GM08714 (cell line): ENCODE measurements at regions not wholly inside any gene's neighbourhood (a gene's known extent, or its start where the extent isn't known, plus 50 kb on each side); places are given as distances from the start of the nearest gene placed in this dataset.

ENCODE experiments used
- H3K4me3 ChIP-seq: fragments of 200-500 bp; sonication (Bioruptor generic); 2 replicates; pipeline ENCODE4 v1.5.1; 2014; ENCODE audit warnings: mild to moderate bottlenecking, low read length, inconsistent platforms
- ZNF274 ChIP-seq: IDR thresholded peaks from 2 replicates; pipeline ENCODE4 v1.6.1; 2012; ENCODE audit warnings: mild to moderate bottlenecking, low read depth, low read length

- no peak for TF ChIP-seq ZNF274
- H3K4me3 ChIP-seq = no peak overlapping the region
Observed at GRCh38 chr22:49429066-49429465, 398.6 kb downstream of the BRD1 start.

DNA sequence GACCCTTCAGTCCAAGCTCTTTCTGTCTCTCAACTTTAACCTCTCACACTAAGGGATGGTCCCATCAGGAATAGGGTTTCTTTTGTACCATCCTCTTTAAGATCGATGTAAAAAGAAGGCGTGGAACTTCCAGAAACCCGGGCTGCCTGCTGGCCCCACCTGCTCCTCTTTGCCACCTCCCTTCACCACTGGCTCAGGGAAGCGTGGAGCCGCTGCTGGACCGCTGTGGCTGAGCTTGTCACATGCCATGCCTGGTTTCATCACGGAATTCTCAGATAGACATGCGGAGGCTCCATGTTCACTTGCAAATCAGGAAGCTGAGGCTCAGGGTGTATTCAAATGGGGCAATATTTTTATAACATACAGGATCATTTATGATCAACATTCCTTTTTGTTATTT is 399.7 kb downstream of the BRD1 start:
- H3K4me3 ChIP-seq = no peak overlapping the region
- no peak for TF ChIP-seq ZNF274

- H3K4me3 ChIP-seq = no peak overlapping the region
- no peak for TF ChIP-seq ZNF274
Observed at GRCh38 chr22:49427341-49427740, 400.3 kb downstream of the BRD1 start.

DNA sequence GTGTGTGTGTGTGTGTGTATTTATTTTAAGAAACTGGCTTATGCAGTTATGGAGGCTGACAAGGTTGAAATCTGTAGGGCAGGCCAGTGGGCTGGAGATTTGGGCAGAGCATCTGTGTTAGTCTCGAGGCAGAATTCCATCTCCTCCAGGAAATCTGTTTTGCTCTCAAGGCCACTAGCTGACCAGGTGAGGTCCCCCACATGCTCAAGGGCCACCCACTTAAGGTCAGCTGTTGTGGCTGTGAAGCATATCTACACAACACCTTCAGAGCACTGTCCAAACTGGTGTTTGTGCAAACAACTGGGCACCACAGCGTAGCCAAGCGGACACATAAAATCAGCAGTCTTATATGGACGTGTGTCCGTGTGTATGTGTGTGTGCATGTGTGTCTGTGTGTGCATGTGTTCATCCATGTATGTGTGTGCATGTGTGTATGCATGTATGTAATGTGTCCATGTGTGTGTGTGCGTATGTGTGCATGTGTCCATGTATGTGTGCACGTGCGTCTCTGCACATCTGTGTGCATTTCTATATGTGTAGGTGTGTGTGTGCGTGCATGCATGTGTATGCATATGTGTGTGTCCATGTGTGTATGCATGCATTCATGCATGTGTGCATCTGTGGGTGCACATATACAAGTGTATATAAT is 400.9 kb downstream of the BRD1 start:
- H3K4me3 ChIP-seq = no peak overlapping the region
- TF ChIP-seq ZNF274 = no peak

GRCh38 chr22:49426098-49426497 is 401.6 kb downstream of the BRD1 start:
- no peak overlapping the region for H3K4me3 ChIP-seq
- no peak for TF ChIP-seq ZNF274

- no peak overlapping the region for H3K4me3 ChIP-seq
- TF ChIP-seq ZNF274 = no peak
Observed at GRCh38 chr22:49425356-49425755, 402.3 kb downstream of the BRD1 start.

DNA sequence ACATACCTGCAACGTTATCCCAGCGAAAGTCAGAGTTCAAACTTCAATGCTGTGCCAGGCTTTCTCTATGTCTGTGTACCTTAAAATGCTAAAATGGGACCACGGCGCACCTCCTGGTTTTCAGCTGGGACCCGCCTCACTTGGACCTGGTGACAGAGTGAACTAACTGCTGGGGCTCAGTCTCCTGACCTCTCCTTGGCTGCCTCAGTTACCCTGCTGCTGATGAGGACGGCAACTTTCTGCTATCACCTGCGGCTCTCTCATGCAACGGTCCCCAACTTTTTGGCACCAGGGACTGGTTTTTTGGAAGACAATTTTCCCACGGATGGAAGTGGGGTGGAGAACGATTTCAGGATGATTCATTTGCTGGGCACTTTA is 402.8 kb downstream of the BRD1 start:
- TF ChIP-seq ZNF274 = no peak
- no peak overlapping the region for H3K4me3 ChIP-seq

DNA sequence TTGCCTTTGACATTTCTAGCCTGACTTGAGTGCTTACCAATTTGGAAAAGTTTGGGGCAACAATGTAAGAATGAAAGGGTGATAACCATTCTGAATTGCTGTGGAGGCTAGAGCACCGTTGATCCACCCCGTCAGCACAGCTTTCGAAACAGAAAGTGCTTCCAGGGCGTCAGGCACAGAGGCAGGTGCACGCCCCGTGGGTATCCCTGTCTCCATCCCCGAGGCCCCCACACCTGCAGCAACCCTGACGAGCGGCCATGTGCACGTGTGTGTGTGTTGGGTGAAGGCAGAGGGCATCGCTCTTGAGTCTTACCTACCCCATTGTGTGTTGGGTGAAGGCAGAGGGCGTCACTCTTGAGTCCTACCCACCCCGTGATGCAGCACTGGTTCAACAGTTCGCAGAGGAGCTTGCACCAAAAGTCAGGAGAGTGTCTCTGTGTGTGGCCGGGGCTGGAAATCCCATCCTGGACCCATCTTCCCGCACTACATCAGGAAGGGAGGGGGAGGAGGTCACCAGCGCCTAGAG is 404.5 kb downstream of the BRD1 start:
- no peak overlapping the region for H3K4me3 ChIP-seq
- TF ChIP-seq ZNF274 = no peak

GRCh38 chr22:49422701-49423100 is 405.0 kb downstream of the BRD1 start:
- no peak overlapping the region for H3K4me3 ChIP-seq
- TF ChIP-seq ZNF274 = no peak

GRCh38 chr22:49420651-49421050 is 407.0 kb downstream of the BRD1 start:
- no peak for TF ChIP-seq ZNF274
- H3K4me3 ChIP-seq = no peak overlapping the region

- TF ChIP-seq ZNF274 = no peak
- no peak overlapping the region for H3K4me3 ChIP-seq
Observed at GRCh38 chr22:49419661-49420060, 408.0 kb downstream of the BRD1 start.

DNA sequence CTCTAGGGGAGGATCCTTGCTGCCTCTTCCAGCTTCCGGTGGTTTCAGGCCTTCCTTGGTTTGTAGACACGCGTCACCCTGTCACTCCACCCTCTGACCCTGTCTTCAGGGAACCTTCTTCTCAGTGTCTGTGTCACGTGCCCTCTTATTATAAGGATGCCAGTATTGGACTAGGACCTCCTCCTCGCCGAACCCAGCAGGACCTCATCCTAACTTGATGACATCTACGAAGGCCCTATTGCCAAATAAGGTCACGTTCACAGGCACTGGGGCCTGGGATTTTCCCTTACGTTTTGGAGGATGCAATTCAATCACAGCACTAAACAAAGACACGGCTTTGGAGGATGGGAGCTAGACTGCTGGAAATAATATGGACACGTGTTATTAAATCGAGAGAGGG is 408.7 kb downstream of the BRD1 start:
- no peak for TF ChIP-seq ZNF274
- no peak overlapping the region for H3K4me3 ChIP-seq

DNA sequence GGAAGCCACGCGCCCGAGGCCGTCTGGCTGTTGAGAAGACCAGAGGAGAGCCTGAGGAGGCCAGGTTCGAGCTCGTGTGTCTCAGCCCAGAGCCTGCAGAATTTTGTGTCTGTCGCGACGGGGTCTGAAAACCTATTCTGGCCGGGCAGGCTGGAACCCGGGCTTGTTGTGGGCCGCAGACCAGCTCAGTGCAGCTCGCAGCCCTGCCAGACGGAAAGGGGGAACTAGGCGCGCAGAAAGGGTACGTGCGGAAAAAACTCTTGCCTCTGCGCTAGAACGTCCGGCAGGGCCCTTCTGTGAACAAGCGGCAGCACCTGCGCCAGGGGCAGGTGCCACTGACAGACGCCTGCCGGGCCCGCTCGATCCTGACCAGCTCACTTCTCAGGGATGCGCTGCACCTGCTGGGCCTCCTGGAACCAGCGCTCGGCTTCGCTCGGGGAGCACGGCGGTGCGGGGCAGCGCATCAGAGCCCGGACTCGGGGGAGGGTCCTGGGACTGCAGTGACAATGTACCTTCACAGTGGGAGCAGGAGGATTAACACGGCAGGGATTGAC is 409.3 kb downstream of the BRD1 start:
- TF ChIP-seq ZNF274 = no peak
- no peak overlapping the region for H3K4me3 ChIP-seq

DNA sequence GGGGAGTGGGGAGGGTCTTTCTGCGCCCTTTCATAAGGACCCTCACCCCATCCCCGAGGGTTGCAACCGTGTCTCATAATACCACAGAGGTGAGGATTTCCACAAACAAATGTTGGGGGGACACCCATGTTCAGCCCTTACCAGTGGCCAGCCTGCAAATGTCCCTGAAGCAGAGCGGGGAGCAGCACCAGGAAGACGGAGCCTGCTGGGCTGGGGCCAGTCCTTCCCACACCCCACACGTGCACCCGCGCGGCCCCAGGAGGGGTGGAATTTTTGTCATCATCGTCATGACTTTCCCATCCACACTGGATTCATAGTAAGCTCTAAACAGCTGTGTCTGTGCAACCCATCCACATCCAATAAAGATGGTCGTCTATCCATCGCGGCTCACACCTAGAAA is 409.8 kb downstream of the BRD1 start:
- H3K4me3 ChIP-seq = no peak overlapping the region
- TF ChIP-seq ZNF274 = no peak

DNA sequence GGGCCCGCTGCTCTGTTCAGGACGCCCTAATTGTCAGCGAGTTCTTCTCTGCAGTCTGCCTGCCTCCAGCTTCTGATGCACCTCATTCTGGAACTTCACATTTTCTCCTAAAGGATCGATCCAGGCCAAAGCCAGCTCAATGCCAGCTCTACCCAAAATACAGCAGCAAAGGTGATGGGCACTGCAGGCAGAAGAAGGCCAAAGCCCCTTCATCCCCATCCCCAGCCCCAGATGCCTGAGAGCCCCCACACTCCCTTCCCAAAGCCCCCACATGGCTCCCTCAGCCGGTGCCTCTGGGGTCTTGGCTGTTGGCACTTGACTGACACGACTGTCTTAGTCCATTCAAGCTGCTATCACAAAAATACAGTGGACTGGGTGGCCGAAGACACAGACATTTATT is 410.3 kb downstream of the BRD1 start:
- TF ChIP-seq ZNF274 = no peak
- no peak overlapping the region for H3K4me3 ChIP-seq

DNA sequence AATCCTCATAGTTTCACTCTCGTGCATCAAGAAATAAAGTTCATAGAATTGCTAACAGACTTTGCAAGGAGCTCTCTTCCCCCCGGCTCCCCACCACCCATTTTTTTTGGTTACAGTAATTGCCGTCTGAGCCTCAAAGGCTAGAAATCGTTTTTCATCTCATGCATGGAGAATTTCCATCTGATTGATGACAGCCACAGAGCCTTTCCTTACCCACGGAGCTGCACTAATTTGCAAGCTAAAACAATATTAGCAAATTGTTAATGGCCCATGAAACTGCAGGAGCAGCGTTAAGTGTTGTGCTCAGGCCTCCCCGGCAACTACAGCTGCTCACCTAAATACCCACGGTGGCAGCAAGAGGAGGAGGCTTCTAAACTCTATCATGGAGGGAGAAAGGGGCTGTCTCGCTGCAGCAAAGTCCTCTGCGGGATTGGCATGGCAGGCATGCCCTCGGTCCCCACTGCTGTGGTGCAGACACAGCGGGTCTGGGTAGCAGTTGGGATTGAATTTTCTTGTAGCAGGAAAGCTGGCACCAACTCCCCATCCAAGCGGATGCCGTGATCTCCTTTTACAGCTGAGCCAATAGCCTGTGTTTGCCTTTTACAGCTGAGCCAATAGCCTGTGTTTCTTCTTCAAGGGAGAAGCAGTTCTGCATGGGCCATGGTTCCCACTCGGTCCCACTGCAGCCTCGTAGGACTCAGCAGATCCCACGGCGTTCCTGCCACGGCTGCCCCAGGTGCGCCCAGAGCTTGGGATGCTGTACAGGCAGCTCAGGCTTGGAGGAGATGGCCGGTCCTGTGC is 412.3 kb downstream of the BRD1 start:
- no peak for TF ChIP-seq ZNF274
- H3K4me3 ChIP-seq = no peak overlapping the region
